Endometrial microvascular endothelial cells (primary cell): ENCODE measurements at regions not wholly inside any gene's neighbourhood (a gene's known extent, or its start where the extent isn't known, plus 50 kb on each side); places are given as distances from the start of the nearest gene placed in this dataset.

ENCODE experiments used
- in situ Hi-C: cut with HindIII; loops from 2 replicates; pipeline ENCODE4 v1.10.0; 2017; ENCODE audit warnings: low sequenced_read_pairs, low pct_unique_long_range_greater_than_20kb; ENCODE audit errors: inconsistent ontology term

DNA sequence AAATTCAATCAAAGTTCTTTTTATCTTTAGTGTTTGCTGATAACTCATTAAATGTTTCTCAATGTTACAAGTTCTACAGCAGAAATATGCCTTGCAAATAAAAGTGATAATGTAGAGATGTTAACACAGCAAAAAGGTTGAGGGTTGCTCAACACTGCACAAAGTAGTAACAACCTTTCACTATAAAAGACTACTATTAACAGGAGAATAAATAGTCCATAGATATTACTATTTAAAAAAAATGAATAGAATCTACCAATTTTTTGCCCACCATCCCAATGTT lies 378.1 kb downstream of the RBM43 start:
- in situ Hi-C loops, result no loop called here

- in situ Hi-C loops, result no loop called here
These were observed 378.7 kb downstream of the RBM43 start for GRCh38 chr2:150882751-150883612.

GRCh38 chr2:150880986-150881385 lies 380.7 kb downstream of the RBM43 start:
- in situ Hi-C loops, result no loop called here

DNA sequence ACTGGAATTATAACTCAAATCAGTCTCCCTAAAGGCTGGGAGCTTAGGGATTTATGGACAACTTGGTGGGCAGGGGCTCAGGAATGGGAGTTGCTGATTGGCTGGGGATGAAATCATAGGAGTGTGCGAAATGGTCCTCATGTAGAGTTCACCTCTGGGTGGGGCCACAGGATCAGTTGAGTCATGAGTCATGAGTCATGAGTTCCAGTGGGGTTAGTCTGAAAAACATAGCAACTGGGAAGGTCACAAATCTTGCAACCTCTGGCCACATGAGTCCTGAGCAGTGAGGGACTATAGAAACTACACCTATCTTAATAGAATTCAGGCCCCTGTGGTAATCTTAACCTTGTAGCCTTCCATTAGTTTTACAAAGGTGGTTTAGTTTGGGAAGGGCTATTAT lies 383.3 kb downstream of the RBM43 start:
- in situ Hi-C loops, result no loop called here

DNA sequence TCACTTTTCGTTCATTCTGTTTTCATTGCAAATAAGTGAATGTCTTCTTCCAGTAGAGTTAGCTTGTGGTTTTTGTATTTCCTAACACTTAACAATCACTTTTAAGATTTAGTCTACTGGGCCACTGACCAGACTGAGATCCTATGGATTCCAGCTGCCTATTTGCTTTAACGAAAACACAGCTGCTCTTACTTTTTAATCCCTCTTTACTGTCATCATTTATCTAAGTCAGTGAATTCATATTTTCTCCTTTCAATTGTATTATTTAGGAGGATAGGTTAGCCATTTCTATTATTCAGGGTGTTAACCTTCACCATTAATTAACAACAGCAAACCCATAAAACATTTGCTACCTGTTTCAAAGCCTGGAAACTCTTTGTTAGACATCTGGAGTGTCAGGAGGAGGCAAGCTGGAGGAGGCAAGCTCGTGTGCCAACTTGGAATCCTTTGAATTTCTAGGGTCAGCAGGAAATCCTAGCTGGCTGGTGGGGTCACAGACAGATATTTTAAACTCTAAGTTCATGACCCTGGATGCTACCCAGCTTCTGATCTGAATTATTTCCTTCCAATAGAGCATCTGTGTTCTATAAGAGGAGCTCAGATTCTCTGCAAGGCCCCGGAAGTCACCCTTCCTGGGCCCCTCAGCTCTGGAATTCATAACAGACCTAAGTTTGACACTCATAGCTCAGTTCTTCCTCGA lies 385.3 kb downstream of the RBM43 start:
- in situ Hi-C loops, result no loop called here

DNA sequence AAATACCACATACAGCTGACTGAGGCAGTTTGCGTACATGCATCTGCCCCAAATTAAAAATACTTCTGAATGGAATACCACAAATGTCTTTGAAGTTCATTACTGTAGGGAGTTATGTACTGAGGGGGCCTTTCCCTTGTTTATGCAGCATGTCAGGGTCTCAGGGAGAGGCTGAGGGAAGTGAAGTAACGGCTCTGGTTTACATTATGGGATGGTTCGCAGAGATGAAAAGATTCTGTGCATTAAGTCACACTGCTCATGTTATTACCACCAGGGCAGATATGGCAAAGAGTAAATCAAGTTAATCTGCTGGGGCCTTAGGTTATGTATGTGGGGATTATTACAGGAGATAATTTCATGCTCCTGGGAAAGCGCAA lies 385.9 kb upstream of the RND3 start:
- in situ Hi-C loops, result no loop called here

- in situ Hi-C loops, result no loop called here
These were observed 385.4 kb upstream of the RND3 start for GRCh38 chr2:150872756-150873395.

DNA sequence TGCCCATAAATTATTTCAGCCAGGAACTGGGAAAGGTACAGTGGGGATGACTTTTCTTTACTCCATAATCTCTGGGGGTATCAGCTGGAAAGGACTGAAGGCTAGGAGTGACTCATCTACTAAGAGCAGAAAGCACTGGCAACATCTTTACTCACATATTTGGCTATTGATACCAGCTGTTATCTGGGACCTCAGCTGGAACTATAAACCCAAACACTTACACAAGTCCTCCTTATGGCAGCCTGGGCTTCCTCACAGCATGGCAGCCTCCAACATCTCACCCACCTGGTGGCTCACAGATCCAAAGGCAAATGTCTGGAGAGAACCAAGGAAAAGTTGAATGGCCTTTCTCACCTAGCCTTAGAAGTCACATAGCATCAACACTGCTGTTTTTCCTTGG lies 379.0 kb upstream of the RND3 start:
- in situ Hi-C loops, result no loop called here

GRCh38 chr2:150863691-150864090 lies 376.2 kb upstream of the RND3 start:
- in situ Hi-C loops, result no loop called here

DNA sequence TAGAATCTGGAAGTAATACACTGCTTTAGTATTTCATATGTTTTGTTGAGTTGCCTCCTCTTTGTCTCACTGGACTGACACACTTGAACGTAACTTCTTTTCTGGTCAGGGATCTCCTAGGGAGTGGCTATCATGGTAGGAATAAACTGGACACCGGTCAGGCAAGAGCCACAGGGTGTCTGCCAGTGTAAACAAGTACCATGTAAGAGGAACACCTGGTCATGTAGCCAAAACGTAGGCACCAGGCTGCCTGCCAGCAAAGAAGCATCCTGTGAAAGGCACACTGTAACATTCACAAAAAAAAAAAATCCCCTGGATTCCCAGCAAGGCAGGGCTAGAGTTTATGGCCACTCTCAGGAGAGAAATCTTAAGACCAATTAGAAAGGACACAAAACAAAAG lies 372.8 kb upstream of the RND3 start:
- in situ Hi-C loops, result no loop called here

DNA sequence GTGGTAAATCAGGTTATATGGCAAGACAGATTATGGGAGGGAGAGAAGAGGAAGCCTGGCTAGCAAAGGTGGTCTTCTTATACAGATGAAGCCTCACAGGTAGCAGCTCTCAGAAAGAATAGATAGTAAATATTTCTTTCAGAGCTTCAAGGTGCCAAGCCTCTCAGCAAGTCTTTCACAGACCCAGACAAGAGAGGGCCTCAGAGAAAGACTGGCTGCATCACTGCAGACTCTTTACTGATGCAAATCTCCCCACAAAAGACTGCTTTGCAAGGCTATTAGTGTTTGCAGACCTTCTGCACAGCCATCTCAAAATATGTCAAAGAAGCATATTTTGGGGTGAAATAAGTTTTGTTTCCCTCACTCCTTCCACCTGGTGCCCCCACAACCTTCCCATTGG lies 372.4 kb upstream of the RND3 start:
- in situ Hi-C loops, result no loop called here

GRCh38 chr2:150859162-150859561 lies 371.7 kb upstream of the RND3 start:
- in situ Hi-C loops, result no loop called here

DNA sequence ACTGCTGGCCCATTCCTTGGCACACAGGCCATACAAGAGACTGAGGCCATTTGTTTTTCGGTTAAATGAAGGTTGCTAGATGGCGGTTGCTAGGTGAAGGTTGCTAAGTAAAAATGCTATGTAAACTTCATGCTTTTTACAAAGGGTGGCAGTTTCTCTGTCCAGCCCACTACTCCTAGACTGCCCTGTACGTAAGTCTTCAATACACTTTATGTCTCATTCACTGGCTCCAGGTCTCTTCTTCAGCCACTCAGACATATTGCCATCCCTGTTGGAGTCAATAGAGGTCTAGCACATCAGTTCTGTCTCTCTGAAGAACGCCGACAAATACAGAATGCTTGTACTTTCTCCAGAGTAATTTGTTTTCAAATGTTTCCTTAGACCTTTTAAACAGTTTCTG lies 370.9 kb upstream of the RND3 start:
- in situ Hi-C loops, result no loop called here

DNA sequence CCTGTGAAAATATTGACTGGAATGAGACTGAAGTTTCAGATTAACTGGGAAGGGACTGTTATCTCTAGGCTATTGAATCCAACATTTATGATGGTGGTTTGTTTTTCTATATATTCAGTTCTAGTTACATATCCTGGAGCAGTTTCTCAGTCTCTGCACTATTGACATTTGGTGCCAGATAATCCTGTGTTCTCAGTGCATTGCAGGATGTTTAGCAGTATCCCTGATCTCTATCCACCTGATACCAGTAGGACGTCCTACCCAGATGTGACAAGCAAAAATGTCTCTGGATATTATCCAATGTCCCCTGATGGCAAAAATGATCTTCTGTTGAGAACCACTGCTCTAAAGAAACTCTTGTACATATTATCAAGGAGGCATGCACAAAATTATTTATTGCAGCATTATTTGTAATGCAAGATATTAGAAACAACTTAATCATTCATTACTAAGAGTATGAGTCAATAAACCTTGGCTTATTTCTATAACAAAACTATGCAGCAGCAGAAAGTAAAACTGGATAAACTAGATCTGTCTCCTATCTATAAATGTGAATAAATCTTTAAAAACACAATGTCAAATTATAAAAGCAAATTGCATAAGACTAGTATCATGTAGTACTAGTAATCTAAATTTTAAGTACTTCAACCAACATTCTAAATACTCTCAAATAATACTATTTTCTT lies 369.3 kb upstream of the RND3 start:
- in situ Hi-C loops, result no loop called here

DNA sequence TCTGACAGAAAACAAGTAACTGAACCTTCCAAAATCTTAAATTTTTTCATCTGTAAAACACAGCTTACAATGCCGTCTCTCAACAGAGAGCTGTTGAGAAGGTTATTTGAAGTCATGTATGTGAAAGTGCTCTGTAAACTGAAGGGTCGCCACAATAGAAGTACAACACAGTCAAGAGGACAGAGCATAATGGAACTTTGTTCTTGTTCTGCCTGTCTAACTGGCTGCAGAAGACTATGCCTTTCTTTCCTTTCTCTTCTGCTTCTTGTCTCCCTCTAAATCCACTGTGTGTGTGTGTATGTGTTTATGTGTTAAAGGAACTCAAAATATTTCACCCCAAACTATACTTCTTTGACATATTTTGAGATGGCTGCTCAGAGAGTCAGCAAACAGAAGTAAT lies 365.8 kb upstream of the RND3 start:
- in situ Hi-C loops, result no loop called here

DNA sequence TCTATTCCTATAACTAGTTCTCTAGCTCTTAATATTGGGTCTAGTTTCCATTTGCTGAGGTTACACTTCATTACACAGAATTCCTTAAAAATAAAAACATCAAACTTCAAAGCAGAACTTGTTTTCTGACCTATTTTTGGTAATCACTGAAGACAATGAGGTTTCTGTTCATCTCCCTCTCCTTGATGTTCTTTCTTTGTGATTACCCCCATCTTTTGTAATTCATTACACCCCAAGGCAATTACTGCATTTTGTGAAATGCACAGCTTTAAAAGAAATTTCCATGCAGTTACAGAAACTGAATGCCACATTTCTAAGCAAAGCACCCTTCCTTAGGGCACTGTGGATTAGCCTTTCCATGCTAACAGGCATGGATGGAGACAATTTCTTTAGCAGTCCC lies 363.2 kb upstream of the RND3 start:
- in situ Hi-C loops, result no loop called here

- in situ Hi-C loops, result no loop called here
These were observed 360.1 kb upstream of the RND3 start for GRCh38 chr2:150847578-150847977.

GRCh38 chr2:150846691-150847090 lies 359.2 kb upstream of the RND3 start:
- in situ Hi-C loops, result no loop called here

DNA sequence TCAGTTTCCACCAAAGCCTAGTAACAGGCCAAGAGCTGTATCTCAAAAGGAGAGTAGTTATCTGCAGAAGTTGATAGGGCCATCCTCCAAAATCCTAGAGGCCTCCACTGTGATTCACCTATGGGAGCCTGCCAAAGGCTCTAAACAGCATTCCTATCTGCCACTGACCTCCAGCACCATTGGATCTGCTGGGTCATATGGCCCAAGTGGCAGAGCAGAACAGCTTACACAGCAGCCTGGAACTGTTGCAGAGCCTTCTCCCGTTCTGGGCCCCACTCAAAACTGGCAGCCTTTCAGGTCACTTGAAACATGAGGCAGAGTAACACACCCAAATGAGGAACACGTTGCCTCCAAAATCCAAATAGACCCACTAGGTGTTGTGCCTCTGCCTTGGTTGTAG lies 345.2 kb upstream of the RND3 start:
- in situ Hi-C loops, result no loop called here

- in situ Hi-C loops, result no loop called here
These were observed 336.7 kb upstream of the RND3 start for GRCh38 chr2:150824118-150824517.
